Trophoblast cell (in vitro differentiated cells and primary cell): ENCODE measurements at regions not wholly inside any gene's neighbourhood (a gene's known extent, or its start where the extent isn't known, plus 50 kb on each side); places are given as distances from the start of the nearest gene placed in this dataset.

Experiments
- DNase-seq, 2 donors: peaks; one replicate each; pipeline ENCODE4 v3.0.0-alpha.2; 2016
- H2AFZ ChIP-seq: 2 replicates; pipeline ENCODE4 v1.6.1; 2013; ENCODE audit warnings: low read length, moderate library complexity, mild to moderate bottlenecking; ENCODE audit not compliant: insufficient read depth, poor library complexity
- H2AK5ac ChIP-seq: 2 replicates; pipeline ENCODE4 v1.6.1; 2013; ENCODE audit warnings: mild to moderate bottlenecking, low read length
- H2BK120ac ChIP-seq: 2 replicates; pipeline ENCODE4 v1.6.1; 2013; ENCODE audit warnings: low read length, mild to moderate bottlenecking, moderate library complexity; ENCODE audit not compliant: insufficient read depth, poor library complexity
- H2BK12ac ChIP-seq: 2 replicates; pipeline ENCODE4 v1.6.1; 2013; ENCODE audit warnings: mild to moderate bottlenecking, low read length, moderate library complexity
- H2BK5ac ChIP-seq: 2 replicates; pipeline ENCODE4 v1.6.1; 2013; ENCODE audit warnings: low read length, low read depth, moderate library complexity, mild to moderate bottlenecking; ENCODE audit not compliant: poor library complexity
- H3K14ac ChIP-seq: 2 replicates; pipeline ENCODE4 v1.6.1; 2013; ENCODE audit warnings: mild to moderate bottlenecking, low read length
- H3K18ac ChIP-seq: 2 replicates; pipeline ENCODE4 v1.6.1; 2013; ENCODE audit warnings: mild to moderate bottlenecking, low read length
- H3K23ac ChIP-seq: 2 replicates; pipeline ENCODE4 v1.6.1; 2013; ENCODE audit warnings: low read length
- H3K27ac ChIP-seq: 2 replicates; pipeline ENCODE4 v1.5.1; 2013; ENCODE audit warnings: low read depth, mild to moderate bottlenecking, inconsistent platforms, low read length, moderate library complexity
- H3K27me3 ChIP-seq: 2 replicates; pipeline ENCODE4 v1.6.1; 2013; ENCODE audit warnings: inconsistent platforms, mild to moderate bottlenecking, low read length, moderate library complexity; ENCODE audit not compliant: insufficient read depth
- H3K36me3 ChIP-seq, 2 experiments: 1 replicate in 1 of 2; 2 replicates in 1 of 2; pipeline ENCODE4 v1.6.1; 2013; ENCODE audit warnings: low read length in 2 of 2, mild to moderate bottlenecking in 2 of 2, moderate library complexity in 1 of 2; ENCODE audit not compliant: insufficient read depth in 2 of 2, control insufficient read depth in 1 of 2
- H3K4ac ChIP-seq: 2 replicates; pipeline ENCODE4 v1.6.1; 2013; ENCODE audit warnings: low read depth, mild to moderate bottlenecking, low read length, moderate library complexity
- H3K4me1 ChIP-seq, 2 experiments: 1 replicate in 1 of 2; 2 replicates in 1 of 2; pipeline ENCODE4 v1.6.1; 2013; ENCODE audit warnings: low read length in 2 of 2, mild to moderate bottlenecking in 2 of 2, moderate library complexity in 1 of 2; ENCODE audit not compliant: insufficient read depth in 2 of 2, control insufficient read depth in 1 of 2
- H3K4me2 ChIP-seq: 2 replicates; pipeline ENCODE4 v1.6.1; 2013; ENCODE audit warnings: inconsistent platforms, mild to moderate bottlenecking, low read length, moderate library complexity
- H3K4me3 ChIP-seq: 2 replicates; pipeline ENCODE4 v1.5.1; 2013; ENCODE audit warnings: mild to moderate bottlenecking, low read depth, low read length, inconsistent platforms
- H3K79me1 ChIP-seq: one replicate; pipeline ENCODE4 v1.6.1; 2013; ENCODE audit warnings: low read length
- H3K79me2 ChIP-seq: 2 replicates; pipeline ENCODE4 v1.6.1; 2013; ENCODE audit warnings: low read length, mild to moderate bottlenecking; ENCODE audit not compliant: control insufficient read depth, insufficient read depth, poor library complexity
- H3K9ac ChIP-seq: 2 replicates; pipeline ENCODE4 v1.6.1; 2013; ENCODE audit warnings: mild to moderate bottlenecking, low read length
- H3K9me3 ChIP-seq: 2 replicates; pipeline ENCODE4 v1.6.1; 2013; ENCODE audit warnings: low read depth, mild to moderate bottlenecking, control low read depth, inconsistent platforms, low read length; ENCODE audit not compliant: insufficient read depth
- H4K12ac ChIP-seq: 2 replicates; pipeline ENCODE4 v1.6.1; 2013; ENCODE audit warnings: low read depth, mild to moderate bottlenecking, low read length, moderate library complexity
- H4K8ac ChIP-seq: 2 replicates; pipeline ENCODE4 v1.6.1; 2013; ENCODE audit warnings: low read depth, mild to moderate bottlenecking, low read length, moderate library complexity
- H4K91ac ChIP-seq: one replicate; pipeline ENCODE4 v1.6.1; 2013; ENCODE audit warnings: low read depth, mild to moderate bottlenecking, low read length, moderate library complexity
- WGBS: extraction: QIAGEN DNeasy Blood & Tissue Kit; methylation state at CpG from one replicate; pipeline ENCODE4 v1.1.7; 2013; ENCODE audit warnings: missing lambda C conversion rate; ENCODE audit not compliant: insufficient read length, insufficient coverage; ENCODE audit errors: extremely low coverage; 5-methylcytosine and 5-hydroxymethylcytosine counted together

DNA sequence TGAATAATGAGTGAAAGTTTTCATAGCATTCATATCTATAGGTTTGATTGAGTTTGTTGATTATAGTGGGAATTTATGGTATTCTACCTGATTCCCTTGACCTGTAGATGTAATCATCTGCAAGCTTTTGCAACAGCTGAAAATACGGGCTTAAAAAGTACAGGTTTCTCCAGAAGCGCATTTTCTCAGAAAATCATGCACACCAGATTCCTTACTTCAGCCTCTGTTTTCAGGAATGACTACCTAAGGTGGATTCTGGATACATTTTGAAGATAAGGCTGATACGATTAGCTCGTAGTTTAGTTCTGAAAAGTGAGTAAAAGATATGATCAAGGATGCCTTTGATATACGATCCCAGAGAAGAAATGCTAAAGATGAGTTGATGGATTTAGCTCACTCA is 694.8 kb upstream of the CDH10 start:
- Histone ChIP-seq H3K79me1 (no peaks in the 10 kb centered on the region), H3K23ac (no peak overlapping the region), H3K4me3 (no peak overlapping the region), H2BK5ac (no peak overlapping the region), H3K4me2 (no peak overlapping the region), H3K14ac (no peak overlapping the region), H3K9me3 (no peaks in the 10 kb centered on the region), H3K36me3 (no peaks in the 10 kb centered on the region), H2BK120ac (no peak overlapping the region), H4K12ac (no peak overlapping the region), H4K8ac (no peak overlapping the region), H2AK5ac (no peak overlapping the region), H2AFZ (no peak overlapping the region), H3K27ac (no peak overlapping the region), H3K9ac (no peak overlapping the region), H3K27me3 (no peaks in the 10 kb centered on the region), H3K79me2 (no peaks in the 10 kb centered on the region), H4K91ac (no peak overlapping the region), H3K4me1 (no peaks in the 10 kb centered on the region), H3K4ac (no peak overlapping the region), H2BK12ac (no peak overlapping the region), H3K18ac (no peak overlapping the region)
- no CpG with 5 or more reads among the region's 5 CpGs for WGBS
- DNase-seq = peak; percentile 2 to 90

DNA sequence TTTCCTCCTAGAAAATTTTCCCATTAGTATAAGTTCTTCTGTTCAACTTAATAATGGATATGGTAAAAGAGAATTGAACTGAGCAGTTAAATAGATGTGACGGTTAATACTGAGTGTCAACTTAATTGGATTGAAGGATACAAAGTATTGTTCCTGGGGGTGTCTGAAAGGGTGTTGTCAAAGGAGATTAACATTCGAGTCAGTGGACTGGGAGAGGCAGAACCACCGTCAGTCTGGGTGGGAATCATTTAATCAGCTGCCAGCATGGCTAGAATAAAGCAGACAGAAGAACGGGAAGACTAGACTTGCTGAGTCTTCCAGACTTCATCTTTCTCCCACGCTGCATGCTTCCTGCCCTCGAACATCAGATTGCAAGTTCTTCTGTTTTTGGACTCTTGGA is 689.6 kb upstream of the CDH10 start:
- Histone ChIP-seq H3K9me3 (peaks cover 9% of the 10 kb centered on the region), H3K27ac (no peak overlapping the region)

GRCh38 chr5:25330721-25331120 is 685.9 kb upstream of the CDH10 start:
- H3K9ac ChIP-seq = no peak overlapping the region
- H3K4me2 ChIP-seq = no peak overlapping the region
- no peak overlapping the region for H3K23ac ChIP-seq
- no peaks in the 10 kb centered on the region for H3K4me1 ChIP-seq
- H3K27ac ChIP-seq = no peak overlapping the region
- H3K79me2 ChIP-seq = no peaks in the 10 kb centered on the region
- H2AFZ ChIP-seq = no peak overlapping the region
- no peak overlapping the region for H3K4ac ChIP-seq
- H2BK12ac ChIP-seq = no peak overlapping the region
- no peak overlapping the region for H2BK120ac ChIP-seq
- H3K79me1 ChIP-seq = no peaks in the 10 kb centered on the region
- no peak for DNase-seq
- H3K36me3 ChIP-seq = peaks cover 0 to 3% of the 10 kb centered on the region in 2 experiments
- no peak overlapping the region for H3K14ac ChIP-seq
- no CpG with 5 or more reads among the region's 3 CpGs for WGBS
- no peak overlapping the region for H2BK5ac ChIP-seq
- peaks cover 9% of the 10 kb centered on the region for H3K9me3 ChIP-seq
- no peak overlapping the region for H4K8ac ChIP-seq
- H4K91ac ChIP-seq = no peak overlapping the region
- no peaks in the 10 kb centered on the region for H3K27me3 ChIP-seq
- H2AK5ac ChIP-seq = no peak overlapping the region
- no peak overlapping the region for H3K18ac ChIP-seq
- no peak overlapping the region for H3K4me3 ChIP-seq
- H4K12ac ChIP-seq = no peak overlapping the region

More for the DNA sequence above, 689.6 kb upstream of the CDH10 start:
- no peak overlapping the region for H4K8ac ChIP-seq
- H4K12ac ChIP-seq = no peak overlapping the region
- no peak overlapping the region for H4K91ac ChIP-seq
- H2BK5ac ChIP-seq = no peak overlapping the region
- no peak for DNase-seq
- no peak overlapping the region for H3K4me2 ChIP-seq
- no peaks in the 10 kb centered on the region for H3K79me2 ChIP-seq
- H3K36me3 ChIP-seq = peaks cover 0 to 3% of the 10 kb centered on the region in 2 experiments
- H2AK5ac ChIP-seq = no peak overlapping the region
- no peak overlapping the region for H3K18ac ChIP-seq
- H3K79me1 ChIP-seq = no peaks in the 10 kb centered on the region
- H3K14ac ChIP-seq = no peak overlapping the region
- no peak overlapping the region for H3K4me3 ChIP-seq
- no peak overlapping the region for H3K4ac ChIP-seq
- no peak overlapping the region for H2BK120ac ChIP-seq
- no peak overlapping the region for H2AFZ ChIP-seq
- no peak overlapping the region for H2BK12ac ChIP-seq
- H3K23ac ChIP-seq = no peak overlapping the region
- H3K9ac ChIP-seq = no peak overlapping the region
- no peaks in the 10 kb centered on the region for H3K4me1 ChIP-seq
- H3K27me3 ChIP-seq = no peaks in the 10 kb centered on the region
- WGBS = no CpG with 5 or more reads among the region's 6 CpGs

DNA sequence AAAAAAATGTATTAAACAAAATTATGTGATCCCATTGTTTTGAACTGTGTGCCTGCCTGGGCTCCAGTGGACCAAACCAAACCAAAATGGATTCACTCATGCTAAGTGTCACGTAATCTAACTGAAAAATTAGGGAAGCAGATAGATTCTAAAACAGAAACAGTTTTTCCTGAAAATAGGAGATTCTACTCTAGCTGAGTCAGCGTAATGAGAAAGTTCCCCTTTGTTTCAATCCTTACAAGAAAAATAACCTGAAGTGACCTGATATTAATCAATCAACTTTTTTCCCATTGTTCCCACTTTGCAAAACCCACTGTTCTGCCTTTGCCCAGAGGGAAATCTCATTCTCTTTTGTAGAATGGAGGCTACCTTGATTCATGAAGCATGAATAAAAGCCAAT is 682.4 kb upstream of the CDH10 start:
- H3K4ac ChIP-seq = no peak overlapping the region
- no peaks in the 10 kb centered on the region for H3K79me1 ChIP-seq
- H3K4me2 ChIP-seq = no peak overlapping the region
- H3K14ac ChIP-seq = no peak overlapping the region
- H4K8ac ChIP-seq = no peak overlapping the region
- H3K23ac ChIP-seq = no peak overlapping the region
- H2BK5ac ChIP-seq = no peak overlapping the region
- H2BK12ac ChIP-seq = no peak overlapping the region
- H3K36me3 ChIP-seq = peaks cover 0 to 3% of the 10 kb centered on the region in 2 experiments
- H2AK5ac ChIP-seq = no peak overlapping the region
- no peak overlapping the region for H3K9ac ChIP-seq
- no peak overlapping the region for H4K12ac ChIP-seq
- no peak overlapping the region for H2BK120ac ChIP-seq
- DNase-seq = no peak
- peaks cover 9% of the 10 kb centered on the region for H3K9me3 ChIP-seq
- H3K79me2 ChIP-seq = no peaks in the 10 kb centered on the region
- H2AFZ ChIP-seq = no peak overlapping the region
- H3K4me3 ChIP-seq = no peak overlapping the region
- no peak overlapping the region for H3K27ac ChIP-seq
- H3K27me3 ChIP-seq = no peaks in the 10 kb centered on the region
- H3K18ac ChIP-seq = no peak overlapping the region
- no peaks in the 10 kb centered on the region for H3K4me1 ChIP-seq
- no CpG with 5 or more reads among the region's 2 CpGs for WGBS
- H4K91ac ChIP-seq = no peak overlapping the region
